OCI-LY1 (cell line): ENCODE measurements at regions not wholly inside any gene's neighbourhood (a gene's known extent, or its start where the extent isn't known, plus 50 kb on each side); places are given as distances from the start of the nearest gene placed in this dataset.

ENCODE experiments used
- CTCF ChIP-seq: fragments of 200-600 bp; sonication (generic), shearing (Covaris generic); IDR thresholded peaks from 2 replicates; pipeline ENCODE4 v1.5.1; 2017; ENCODE audit warnings: mild to moderate bottlenecking, antibody characterized with exemption, low read length, moderate library complexity, mixed read lengths
- EZH2 ChIP-seq: fragments of 200-600 bp; sonication (generic), shearing (Covaris generic); IDR thresholded peaks from 2 replicates; pipeline ENCODE4 v1.8.0; 2017; ENCODE audit warnings: borderline replicate concordance, mixed run types, mild to moderate bottlenecking, antibody characterized with exemption, low read length, moderate library complexity, mixed read lengths

GRCh38 chr1:229023651-229024300 is 247.1 kb upstream of the RAB4A start:
- no peak for TF ChIP-seq CTCF
- no peak for TF ChIP-seq EZH2
